Fibroblast of villous mesenchyme (primary cell): ENCODE measurements at regions not wholly inside any gene's neighbourhood (a gene's known extent, or its start where the extent isn't known, plus 50 kb on each side); places are given as distances from the start of the nearest gene placed in this dataset.

ENCODE experiments used
- DNase-seq: peaks from one replicate; pipeline ENCODE4 v3.0.0-alpha.2; 2010; ENCODE audit warnings: low read depth
- H3K4me3 ChIP-seq: 2 replicates; pipeline ENCODE4 v1.5.1; 2011; ENCODE audit warnings: low read depth, mild to moderate bottlenecking, low read length
- CTCF ChIP-seq: IDR thresholded peaks from 2 replicates; pipeline ENCODE4 v1.5.1; 2012; ENCODE audit warnings: low read depth, mild to moderate bottlenecking, low read length; ENCODE audit not compliant: insufficient read depth

GRCh38 chr4:116389139-116389538 lies 696.2 kb downstream of the TRAM1L1 start:
- DNase-seq: no peak
- H3K4me3 ChIP-seq: no peak overlapping the region

GRCh38 chr4:116387937-116388474 lies 697.4 kb downstream of the TRAM1L1 start:
- peak; percentile 19 for DNase-seq
- TF ChIP-seq CTCF: no peak
- no peak overlapping the region for H3K4me3 ChIP-seq

More at GRCh38 chr4:116389139-116389538, 696.2 kb downstream of the TRAM1L1 start:
- TF ChIP-seq CTCF: no peak

- H3K4me3 ChIP-seq: no peak overlapping the region
- no peak for DNase-seq
- no peak for TF ChIP-seq CTCF
These were observed 698.5 kb downstream of the TRAM1L1 start for GRCh38 chr4:116386856-116387255.

GRCh38 chr4:116385583-116385982 lies 699.8 kb downstream of the TRAM1L1 start:
- TF ChIP-seq CTCF: no peak
- no peak overlapping the region for H3K4me3 ChIP-seq
- no peak for DNase-seq

GRCh38 chr4:116374815-116375214 lies 710.6 kb downstream of the TRAM1L1 start:
- no peak for DNase-seq
- H3K4me3 ChIP-seq: no peak overlapping the region
- TF ChIP-seq CTCF: no peak

GRCh38 chr4:116362583-116362982 lies 722.8 kb downstream of the TRAM1L1 start:
- no peak for DNase-seq
- no peak for TF ChIP-seq CTCF
- no peak overlapping the region for H3K4me3 ChIP-seq

GRCh38 chr4:116361790-116362189 lies 723.6 kb downstream of the TRAM1L1 start:
- H3K4me3 ChIP-seq: no peak overlapping the region
- DNase-seq: no peak
- no peak for TF ChIP-seq CTCF
